Upper lobe of left lung (tissue), 6 donors: ENCODE measurements at regions not wholly inside any gene's neighbourhood (a gene's known extent, or its start where the extent isn't known, plus 50 kb on each side); places are given as distances from the start of the nearest gene placed in this dataset.

ENCODE experiments used
- ATAC-seq, 2 donors: fragments of 200-7000 bp; cut with Tn5 transposase; one replicate each; pipeline ENCODE4 v1.9.1; 2022; ENCODE audit warnings: mild to moderate bottlenecking in 2 of 2, moderate library complexity in 2 of 2; ENCODE audit not compliant: low FRiP score in 2 of 2
- DNase-seq, 2 donors: peaks; one replicate each; pipeline ENCODE4 v3.0.0-alpha.2; 2019 to 2020
- H3K27ac ChIP-seq, 4 donors: fragments of 200-600 bp; sonication (generic); one replicate each; pipeline ENCODE4 v1.5.1; 2016 to 2019
- H3K27me3 ChIP-seq, 4 donors: fragments of 200-600 bp; sonication (generic); one replicate each; pipeline ENCODE4 v1.5.1; 2017 to 2019
- H3K36me3 ChIP-seq, 4 donors: fragments of 200-600 bp; sonication (generic); one replicate each; pipeline ENCODE4 v1.5.1; 2016 to 2019
- H3K4me1 ChIP-seq, 4 donors: fragments of 200-600 bp; sonication (generic); one replicate each; pipeline ENCODE4 v1.5.1; 2018 to 2019
- H3K4me3 ChIP-seq, 4 donors: fragments of 200-600 bp; sonication (generic); one replicate each; pipeline ENCODE4 v1.5.1; 2017 to 2019; ENCODE audit warnings: mild to moderate bottlenecking in 2 of 4, moderate library complexity in 1 of 4
- H3K9me3 ChIP-seq, 4 donors: fragments of 200-600 bp; sonication (generic); one replicate each; pipeline ENCODE4 v1.5.1; 2018 to 2019
- CTCF ChIP-seq, 6 experiments: fragments of 450-650 bp in 4 of 6; fragments of 200-600 bp in 2 of 6; sonication (generic) in 2 of 6; IDR thresholded peaks; one replicate each; pipeline ENCODE4 v1.5.1; 2016 to 2019; ENCODE audit warnings: antibody characterized with exemption in 6 of 6
- EP300 ChIP-seq, 4 donors: sonication (generic); formaldehyde crosslinking; IDR thresholded peaks; one replicate each; pipeline ENCODE4 v1.5.1; 2017; ENCODE audit warnings: antibody characterized with exemption in 4 of 4, control low read depth in 2 of 4
- POLR2A ChIP-seq, 4 donors: fragments of 450-650 bp; IDR thresholded peaks; one replicate each; pipeline ENCODE4 v1.5.1; 2016 to 2017; ENCODE audit warnings: antibody characterized with exemption in 4 of 4, mild to moderate bottlenecking in 2 of 4
- POLR2AphosphoS5 ChIP-seq, 2 donors: sonication (generic); formaldehyde crosslinking; IDR thresholded peaks; one replicate each; pipeline ENCODE4 v1.5.1; 2017; ENCODE audit warnings: antibody characterized with exemption in 2 of 2
- WGBS, 2 donors: methylation state at CpG; one replicate each; pipeline ENCODE4 v1.1.5; 2017 to 2018; 5-methylcytosine and 5-hydroxymethylcytosine counted together
- donor health status: DM: no; HTN: no; CAD: no; lungs with moderate emphysema.
- donor health status: DM: no; HTN: yes; CAD: no; lungs with severe emphysema.

GRCh38 chr5:81907012-81907635 lies 64.7 kb upstream of the ATG10 start:
- DNase-seq (no peak), ATAC-seq (no peak)
- 88 to 94% methylated on average over 3 to 4 of the region's 4 CpGs for WGBS, 2 donors

GRCh38 chr5:81906086-81906485 lies 65.7 kb upstream of the ATG10 start:
- no peaks in the 10 kb centered on the region for H3K36me3 ChIP-seq
- WGBS, 2 donors = 82 to 87% methylated on average over 5 of the region's 5 CpGs
- peaks cover 0 to 3% (median 0%) of the 10 kb centered on the region in 4 donors for H3K9me3 ChIP-seq
- DNase-seq = no peak
- no peaks in the 10 kb centered on the region for H3K27me3 ChIP-seq
- H3K27ac ChIP-seq = no peak overlapping the region
- no peaks in the 10 kb centered on the region for H3K4me1 ChIP-seq
- no peak for TF ChIP-seq POLR2A (IDR thresholded peaks at IDR 0.05)
- H3K4me3 ChIP-seq = no peak overlapping the region
- no peak for ATAC-seq

More at GRCh38 chr5:81907012-81907635, 64.7 kb upstream of the ATG10 start:
- no peak overlapping the region for H3K27ac ChIP-seq
- no peak for TF ChIP-seq POLR2AphosphoS5 (IDR thresholded peaks at IDR 0.05)
- no peak for TF ChIP-seq POLR2A (IDR thresholded peaks at IDR 0.05)
- no peak for TF ChIP-seq CTCF (IDR thresholded peaks at IDR 0.05)
- no peak for TF ChIP-seq EP300 (IDR thresholded peaks at IDR 0.05)
- no peak overlapping the region for H3K4me3 ChIP-seq
- H3K4me1 ChIP-seq = no peaks in the 10 kb centered on the region
- H3K36me3 ChIP-seq = no peaks in the 10 kb centered on the region
- no peaks in the 10 kb centered on the region for H3K9me3 ChIP-seq
- no peaks in the 10 kb centered on the region for H3K27me3 ChIP-seq

GRCh38 chr5:81904861-81905260 lies 67.0 kb upstream of the ATG10 start:
- ATAC-seq (no peak), DNase-seq (no peak)
- 92 to 95% methylated on average over 2 of the region's 2 CpGs for WGBS, 2 donors
- Histone ChIP-seq H3K27ac (no peak overlapping the region), H3K27me3 (no peaks in the 10 kb centered on the region), H3K36me3 (no peaks in the 10 kb centered on the region), H3K9me3 (peaks cover 0 to 3% (median 0%) of the 10 kb centered on the region in 4 donors), H3K4me1 (no peaks in the 10 kb centered on the region), H3K4me3 (no peak overlapping the region)
- TF ChIP-seq EP300 (IDR thresholded peaks at IDR 0.05) (no peak), CTCF (IDR thresholded peaks at IDR 0.05) (no peak), POLR2AphosphoS5 (IDR thresholded peaks at IDR 0.05) (no peak), POLR2A (IDR thresholded peaks at IDR 0.05) (no peak)

- no peak for DNase-seq
Measured at GRCh38 chr5:81904166-81904565, 67.7 kb upstream of the ATG10 start.

GRCh38 chr5:81901586-81901985 lies 70.2 kb upstream of the ATG10 start:
- Histone ChIP-seq H3K9me3 (peaks cover 0 to 3% (median 0%) of the 10 kb centered on the region in 4 donors), H3K4me1 (no peaks in the 10 kb centered on the region), H3K36me3 (no peaks in the 10 kb centered on the region), H3K4me3 (no peak overlapping the region), H3K27me3 (no peaks in the 10 kb centered on the region), H3K27ac (no peak overlapping the region)
- 92 to 95% methylated on average over 10 of the region's 10 CpGs for WGBS, 2 donors
- ATAC-seq (no peak), DNase-seq (peak in 1 of 2 donors; percentile 36)
- no peak for TF ChIP-seq EP300 (IDR thresholded peaks at IDR 0.05)
- TF ChIP-seq POLR2AphosphoS5 (IDR thresholded peaks at IDR 0.05) = no peak
- no peak for TF ChIP-seq POLR2A (IDR thresholded peaks at IDR 0.05)
- TF ChIP-seq CTCF (IDR thresholded peaks at IDR 0.05) = no peak

More at GRCh38 chr5:81904166-81904565, 67.7 kb upstream of the ATG10 start:
- H3K4me1 ChIP-seq = no peaks in the 10 kb centered on the region
- no peak overlapping the region for H3K4me3 ChIP-seq
- ATAC-seq = no peak
- H3K27me3 ChIP-seq = no peaks in the 10 kb centered on the region
- WGBS, 2 donors = 89 to 92% methylated on average over 3 of the region's 3 CpGs
- peaks cover 0 to 3% (median 0%) of the 10 kb centered on the region in 4 donors for H3K9me3 ChIP-seq
- no peak for TF ChIP-seq POLR2AphosphoS5 (IDR thresholded peaks at IDR 0.05)
- no peak for TF ChIP-seq CTCF (IDR thresholded peaks at IDR 0.05)
- TF ChIP-seq EP300 (IDR thresholded peaks at IDR 0.05) = no peak
- TF ChIP-seq POLR2A (IDR thresholded peaks at IDR 0.05) = no peak
- no peak overlapping the region for H3K27ac ChIP-seq
- no peaks in the 10 kb centered on the region for H3K36me3 ChIP-seq
